HG03045 (cell line): ENCODE measurements at regions not wholly inside any gene's neighbourhood (a gene's known extent, or its start where the extent isn't known, plus 50 kb on each side); places are given as distances from the start of the nearest gene placed in this dataset.
"Not testable (repeated sequence)": the region's sequence is repeated elsewhere in the genome, so short reads cannot be mapped to it uniquely, and the experiment has no call there.

Experiments used
- ATAC-seq: cut with Tn5 transposase; IDR thresholded peaks from one replicate; pipeline ENCODE4 v1.9.1; 2021; ENCODE audit warnings: mild to moderate bottlenecking, moderate library complexity; ENCODE audit not compliant: unreplicated experiment

DNA sequence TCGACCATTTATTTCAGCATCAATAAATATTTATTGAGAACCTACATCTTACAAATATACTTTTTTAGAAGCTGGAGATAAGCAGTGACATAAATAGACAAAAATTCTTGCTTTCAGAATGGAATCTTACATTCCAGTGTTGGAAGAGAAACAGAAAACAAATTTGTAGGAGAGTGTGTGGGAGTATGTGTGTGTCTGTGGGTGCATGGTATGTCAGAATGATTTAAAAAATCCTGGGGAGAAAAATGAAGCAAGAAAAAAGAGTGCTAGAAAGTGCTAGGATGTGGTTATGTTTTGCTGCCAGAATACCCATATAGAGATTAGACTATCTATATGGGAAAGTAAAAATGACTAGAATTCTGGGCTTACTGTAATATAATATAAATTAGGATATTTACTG, 561.7 kb upstream of the SGO1 start:
- ATAC-seq = no peak

DNA sequence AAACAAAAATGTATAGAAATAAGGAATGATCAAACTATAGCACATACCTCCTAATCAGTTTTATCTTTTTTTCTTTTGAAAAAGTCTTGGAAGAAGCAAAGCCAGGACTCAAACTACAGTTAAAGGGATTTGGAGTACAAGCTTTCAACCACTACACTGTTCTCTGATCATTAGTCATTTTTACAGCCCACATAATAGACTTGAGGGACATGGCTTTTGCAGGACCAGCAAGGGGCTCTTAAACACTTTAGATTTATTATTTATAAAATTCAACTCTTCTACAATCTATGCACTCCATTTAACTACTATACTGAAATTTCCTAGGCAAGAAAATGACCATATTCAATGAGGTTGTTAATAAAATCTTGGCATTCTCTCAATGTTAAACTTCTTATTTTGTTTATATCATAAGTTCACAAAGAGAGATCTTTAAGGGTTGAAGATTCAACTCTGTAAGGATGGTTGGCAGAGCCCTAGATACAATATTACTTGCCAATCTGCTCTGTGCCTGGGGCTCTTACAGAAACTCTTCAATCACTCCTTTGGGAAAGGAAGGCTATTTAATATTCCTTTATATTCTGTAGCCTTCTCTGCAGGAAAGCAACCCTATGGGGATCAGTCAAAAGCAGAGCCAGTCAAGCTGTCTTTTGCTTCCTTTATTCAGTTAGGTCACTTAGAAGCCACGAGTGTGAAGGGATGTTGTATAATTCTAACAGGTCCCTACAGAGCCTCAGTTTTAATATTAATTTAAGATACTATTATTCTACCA, 557.7 kb upstream of the SGO1 start:
- ATAC-seq = no peak

DNA sequence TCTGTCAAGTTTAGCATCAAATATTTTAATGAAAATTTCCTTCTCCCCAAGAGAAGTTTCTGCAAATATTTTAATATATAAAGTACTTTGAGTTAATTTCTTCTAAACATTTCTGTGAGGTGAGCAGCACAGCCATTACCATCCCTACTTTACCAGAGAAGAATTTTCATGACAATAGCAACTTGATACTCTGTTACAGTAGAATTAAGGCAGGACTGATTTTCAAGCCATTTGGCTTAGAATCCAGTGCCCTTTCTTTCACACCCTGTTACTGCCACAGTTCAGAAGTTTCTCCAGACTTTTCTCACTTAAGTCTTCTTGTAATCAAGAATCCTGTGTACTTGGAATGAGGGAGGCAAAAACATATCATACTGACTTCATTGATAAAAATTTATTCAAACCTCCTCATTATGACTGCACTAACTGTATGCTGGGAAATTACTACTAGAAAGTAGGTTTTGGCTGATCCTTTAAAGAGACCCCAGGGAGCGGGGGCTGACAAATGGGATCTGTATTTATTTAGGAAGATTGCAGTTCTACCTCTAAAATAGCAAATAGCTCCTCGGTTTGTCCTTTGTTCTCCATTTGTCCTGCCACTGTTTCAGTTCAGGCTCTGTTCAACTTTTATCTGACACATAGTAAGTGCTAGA, 557.0 kb upstream of the SGO1 start:
- ATAC-seq = no peak

DNA sequence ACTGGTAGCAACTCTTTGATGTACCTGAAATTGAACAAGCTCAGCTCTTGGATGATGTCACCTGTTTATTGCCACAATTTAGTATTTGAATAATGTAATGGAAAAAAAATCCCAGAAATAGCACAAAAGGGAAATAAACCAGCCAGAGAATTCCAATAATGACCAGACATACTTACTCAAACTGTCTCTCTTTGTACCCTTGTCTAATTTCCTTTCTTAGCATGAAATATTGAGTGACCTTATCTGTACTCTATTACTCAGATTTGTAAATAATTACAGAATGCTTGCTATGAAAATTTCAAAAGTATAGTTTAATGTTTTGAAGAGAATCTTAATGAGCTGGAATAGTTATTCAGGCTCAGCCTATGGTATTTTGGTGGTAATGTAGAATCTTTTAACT, 555.4 kb upstream of the SGO1 start:
- ATAC-seq = no peak

DNA sequence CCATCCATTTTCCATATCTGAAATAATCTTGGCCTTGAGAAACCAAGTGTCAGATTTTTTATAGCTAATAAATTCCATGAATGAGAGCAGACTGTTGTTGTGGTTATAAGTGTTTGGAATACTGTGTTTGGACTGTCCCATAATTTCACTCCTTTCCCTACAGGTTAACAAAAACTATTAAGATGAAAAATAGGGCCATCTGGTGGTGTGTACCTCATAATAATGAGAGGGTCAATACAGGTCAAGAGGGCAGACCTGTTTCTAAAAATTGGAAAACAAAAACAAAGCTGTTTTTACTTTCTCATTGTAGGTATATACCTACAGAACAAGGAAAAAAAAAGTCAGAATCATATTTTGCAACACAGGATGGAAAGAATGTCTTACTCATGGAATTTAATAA, 553.8 kb upstream of the SGO1 start:
- no peak for ATAC-seq

DNA sequence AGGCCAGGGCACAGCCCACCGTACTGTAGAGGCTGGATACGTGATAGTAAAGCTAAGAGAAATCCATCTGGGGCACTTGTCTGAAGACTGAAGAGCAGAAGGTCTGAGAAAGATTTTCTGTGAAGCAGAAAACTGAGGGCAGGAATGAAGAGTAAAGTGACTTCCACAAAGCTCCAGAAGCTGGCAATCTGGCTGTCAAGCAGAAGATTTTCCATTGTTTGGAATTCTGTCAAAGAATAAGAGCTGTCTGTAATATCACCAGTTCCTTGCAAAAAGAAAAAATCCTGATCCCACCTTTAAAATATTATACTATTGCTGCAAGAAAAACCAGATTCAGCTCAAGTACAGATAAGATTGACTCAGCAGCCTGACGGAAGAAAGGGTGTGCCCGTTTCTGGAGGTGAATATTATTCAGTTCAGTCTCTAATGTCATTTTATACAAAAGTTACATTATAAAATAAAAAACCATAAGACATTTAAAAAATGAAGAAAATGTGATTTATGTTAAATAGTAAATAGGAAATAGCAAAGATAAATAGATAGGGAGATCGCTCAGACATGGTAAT, 550.4 kb upstream of the SGO1 start:
- no peak for ATAC-seq

DNA sequence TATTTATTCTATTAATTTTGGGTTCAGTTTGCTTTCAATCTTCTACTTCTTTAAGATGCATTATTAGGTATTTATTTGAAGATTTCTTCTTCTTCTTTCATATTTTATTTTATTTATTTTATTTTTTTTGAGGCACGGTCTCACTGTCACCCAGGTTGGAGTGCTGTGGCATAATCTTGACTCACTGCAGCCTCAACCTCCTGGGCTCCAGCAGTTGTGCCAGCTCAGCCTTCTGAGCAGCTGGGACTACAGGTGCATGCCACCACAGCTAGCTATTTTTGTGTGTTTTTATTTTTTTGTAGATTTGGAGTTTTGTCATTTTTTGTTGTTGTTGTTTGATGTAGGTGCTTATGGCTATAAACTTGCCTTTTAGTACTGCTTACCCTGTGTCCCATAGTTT, 543.2 kb upstream of the SGO1 start:
- ATAC-seq = no peak

DNA sequence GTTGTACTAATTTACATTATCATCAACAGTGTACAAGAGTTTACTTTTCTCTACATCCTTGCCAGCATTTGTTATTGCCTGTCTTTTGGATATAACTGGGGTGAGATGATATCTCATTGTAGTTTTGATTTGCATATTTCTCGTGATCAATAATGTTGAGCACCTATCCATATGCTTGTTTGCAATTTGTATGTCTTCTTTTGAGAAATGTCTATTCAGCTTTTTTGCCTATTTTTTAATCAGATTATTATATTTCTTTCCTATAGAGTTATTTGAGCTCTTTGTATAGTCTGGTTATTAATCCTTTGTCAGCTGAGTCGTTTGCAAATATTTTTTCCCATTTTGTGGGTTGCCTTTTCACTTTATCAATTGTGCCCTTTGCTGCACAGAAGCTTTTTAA, 540.8 kb upstream of the SGO1 start:
- no peak for ATAC-seq

DNA sequence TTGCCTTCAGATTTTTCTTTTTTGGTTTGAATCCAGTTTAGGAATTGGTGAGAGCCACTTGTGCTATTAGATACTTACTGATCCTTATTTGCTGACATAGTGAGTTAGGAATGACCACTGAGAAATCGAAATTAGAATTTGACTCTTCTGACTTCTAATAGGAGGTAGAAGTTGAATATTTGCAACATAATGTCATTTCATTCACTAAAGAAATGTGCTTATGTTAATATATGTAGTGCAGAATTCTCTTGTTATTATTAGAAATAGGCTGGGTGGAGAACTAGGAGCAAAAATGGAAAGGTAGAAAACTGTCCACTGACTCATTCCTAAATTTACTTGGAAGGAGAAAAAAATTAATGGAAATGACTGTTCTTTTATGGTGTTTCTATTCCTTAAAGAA, 538.2 kb upstream of the SGO1 start:
- no peak for ATAC-seq

DNA sequence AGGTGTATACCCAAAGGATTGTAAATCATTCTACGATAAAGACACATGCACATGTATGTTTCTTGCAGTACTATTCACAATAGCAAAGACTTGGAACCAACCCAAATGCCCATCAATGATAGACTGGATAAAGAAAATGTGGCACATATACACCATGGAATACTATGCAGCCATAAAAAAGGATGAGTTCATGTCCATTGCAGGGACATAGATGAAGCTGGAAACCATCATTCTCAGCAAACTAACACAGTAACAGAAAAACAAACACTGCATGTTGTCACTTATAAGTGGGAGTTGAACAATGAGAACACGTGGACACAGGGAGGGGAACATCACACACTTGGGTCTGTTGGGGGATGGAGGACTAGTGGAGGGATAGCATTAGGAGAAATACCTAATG, 530.4 kb upstream of the SGO1 start:
- ATAC-seq = not testable (repeated sequence)

DNA sequence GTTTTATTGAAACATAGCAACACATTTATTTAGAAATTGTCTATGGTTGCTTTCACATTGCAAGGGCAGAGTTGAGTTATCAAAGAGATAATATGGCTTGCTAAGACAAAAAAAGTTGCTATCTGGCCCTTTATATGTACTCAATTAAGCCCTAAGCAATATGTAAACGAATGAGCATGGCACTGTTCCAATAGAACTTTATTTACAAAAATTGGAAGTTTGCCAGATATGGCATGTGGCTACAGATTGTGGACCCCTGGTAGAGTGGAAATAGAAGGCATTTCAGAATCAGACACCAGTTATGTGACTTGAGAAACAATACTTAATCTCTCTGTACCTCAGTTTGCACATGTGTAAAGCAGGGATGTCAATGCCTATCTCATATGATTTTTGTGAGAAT, 515.6 kb upstream of the SGO1 start:
- no peak for ATAC-seq

DNA sequence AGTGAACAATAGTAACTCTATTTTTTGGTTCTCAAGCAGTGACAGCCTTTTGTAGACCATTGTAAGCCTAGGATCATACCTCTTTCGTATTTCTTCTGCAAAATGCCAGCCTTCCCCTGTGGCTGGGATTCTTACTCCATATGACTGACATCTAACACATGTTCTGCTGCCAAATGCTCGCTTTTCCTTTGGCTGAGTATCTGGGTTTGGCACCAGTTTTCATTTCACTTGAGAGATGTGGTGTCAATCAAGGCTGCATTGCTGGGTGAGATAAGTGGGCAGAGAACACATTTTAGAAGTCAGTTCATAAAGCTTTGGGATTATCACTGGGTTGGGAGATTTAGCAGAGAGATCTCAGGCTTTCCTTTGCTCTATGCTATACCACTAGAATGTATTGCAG, 514.7 kb upstream of the SGO1 start:
- ATAC-seq = no peak

DNA sequence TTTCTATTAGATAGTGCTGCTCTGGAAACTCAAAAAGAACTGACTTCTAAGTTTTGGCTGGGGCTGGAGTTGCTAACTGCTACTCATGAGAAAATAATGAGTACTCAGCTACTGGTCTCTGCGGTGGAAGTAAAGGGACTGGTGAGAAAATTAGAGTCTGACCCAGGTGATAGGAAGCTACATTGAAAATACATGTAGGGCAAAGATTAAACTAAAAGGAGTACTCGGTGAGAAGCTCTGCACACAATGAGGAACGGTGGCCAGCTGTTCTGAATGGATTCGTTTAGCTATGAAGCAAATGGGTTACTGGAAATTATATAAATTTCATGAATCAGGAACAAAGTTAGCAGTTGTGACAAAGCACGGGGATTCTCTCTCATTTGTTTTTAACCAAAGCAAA, 512.9 kb upstream of the SGO1 start:
- ATAC-seq = no peak

DNA sequence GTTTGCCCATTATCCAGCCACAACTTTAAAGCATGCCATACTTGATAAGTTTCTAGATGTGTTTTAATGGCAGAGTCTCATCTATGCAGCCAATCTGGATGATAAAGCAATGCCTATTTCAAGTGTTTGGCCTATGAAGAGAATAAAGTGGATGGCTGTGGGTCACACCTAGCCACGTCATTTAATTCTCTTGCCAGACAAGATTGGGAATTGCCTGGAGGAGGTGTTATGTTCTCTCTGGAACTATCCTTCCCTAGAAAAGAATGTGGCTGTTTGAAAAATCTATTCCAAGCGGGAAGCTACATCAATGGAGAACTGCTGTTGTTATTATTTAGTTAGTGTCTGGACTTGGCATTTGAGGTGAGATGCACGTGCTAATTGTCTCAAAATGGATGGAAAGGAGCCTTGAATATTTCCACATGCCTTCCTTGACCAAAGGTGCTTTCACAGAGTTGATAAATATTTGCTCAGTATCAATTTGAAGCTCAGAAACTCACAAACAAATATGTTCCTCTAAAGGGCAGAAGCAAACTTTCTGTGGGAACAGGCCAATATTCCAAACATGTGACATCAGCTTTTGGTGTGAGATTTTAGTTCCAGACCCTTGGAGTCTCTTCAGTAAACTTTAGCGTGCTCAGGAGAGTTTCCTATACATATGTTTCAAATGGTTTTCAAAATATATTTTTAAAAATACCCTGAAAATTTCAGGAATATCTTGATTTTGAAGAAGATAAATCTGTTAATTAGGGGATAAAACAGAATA, 510.6 kb upstream of the SGO1 start:
- ATAC-seq = no peak

DNA sequence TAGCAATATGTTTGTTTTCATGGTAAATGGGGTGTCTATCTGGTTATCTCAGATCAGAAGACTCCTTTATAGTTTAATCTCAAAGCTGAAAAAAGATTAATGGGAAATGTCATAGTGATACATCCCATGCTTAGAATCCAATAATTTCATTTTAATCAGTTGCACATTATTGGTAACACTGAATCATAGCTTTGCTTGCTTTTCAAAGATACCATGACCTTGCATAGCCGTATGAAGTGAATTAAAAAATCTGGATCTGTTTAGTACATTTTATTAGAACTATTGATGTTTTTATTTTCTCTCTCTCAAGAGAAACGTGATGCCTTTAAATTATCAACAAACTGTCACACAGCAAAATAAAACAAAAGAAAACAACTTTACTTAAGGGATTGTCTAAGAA, 506.7 kb upstream of the SGO1 start:
- ATAC-seq = no peak

DNA sequence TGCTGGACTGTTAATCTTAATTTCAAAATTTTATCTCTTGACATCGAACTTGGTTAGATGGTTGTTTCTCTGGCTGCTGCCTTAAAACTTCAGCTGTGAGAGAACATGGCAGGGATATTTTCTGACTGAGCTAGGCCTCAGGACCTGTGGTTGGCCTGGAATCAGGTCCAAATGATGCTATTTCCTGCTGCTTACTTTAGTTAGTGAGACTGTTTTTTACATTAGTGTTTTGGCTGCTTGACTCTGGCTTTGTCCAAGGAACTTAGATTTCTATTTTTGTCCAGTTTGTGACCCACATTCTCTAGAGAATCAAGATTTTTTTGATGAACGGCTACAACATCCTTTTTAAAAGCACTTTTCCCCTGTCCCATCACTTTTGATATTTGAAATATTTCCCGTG, 497.9 kb upstream of the SGO1 start:
- ATAC-seq = no peak

DNA sequence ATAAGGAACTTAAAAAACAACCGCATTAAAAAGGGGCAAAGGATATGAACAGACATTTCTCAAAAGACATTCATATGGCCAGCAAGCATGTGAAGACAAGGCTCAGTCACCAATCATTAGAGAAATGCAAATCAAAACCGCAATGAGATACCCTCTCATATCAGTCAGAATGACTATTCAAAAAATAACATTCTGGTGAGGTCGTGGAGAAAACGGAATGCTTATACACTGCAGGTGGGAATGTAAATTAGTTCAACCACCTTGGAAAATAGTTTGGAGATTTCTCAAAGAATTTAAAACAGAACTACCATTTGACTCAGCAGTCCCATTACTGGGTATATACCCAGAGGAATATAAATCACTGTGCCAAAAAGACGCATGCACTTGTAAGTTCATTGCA, 496.6 kb upstream of the SGO1 start:
- no peak for ATAC-seq

DNA sequence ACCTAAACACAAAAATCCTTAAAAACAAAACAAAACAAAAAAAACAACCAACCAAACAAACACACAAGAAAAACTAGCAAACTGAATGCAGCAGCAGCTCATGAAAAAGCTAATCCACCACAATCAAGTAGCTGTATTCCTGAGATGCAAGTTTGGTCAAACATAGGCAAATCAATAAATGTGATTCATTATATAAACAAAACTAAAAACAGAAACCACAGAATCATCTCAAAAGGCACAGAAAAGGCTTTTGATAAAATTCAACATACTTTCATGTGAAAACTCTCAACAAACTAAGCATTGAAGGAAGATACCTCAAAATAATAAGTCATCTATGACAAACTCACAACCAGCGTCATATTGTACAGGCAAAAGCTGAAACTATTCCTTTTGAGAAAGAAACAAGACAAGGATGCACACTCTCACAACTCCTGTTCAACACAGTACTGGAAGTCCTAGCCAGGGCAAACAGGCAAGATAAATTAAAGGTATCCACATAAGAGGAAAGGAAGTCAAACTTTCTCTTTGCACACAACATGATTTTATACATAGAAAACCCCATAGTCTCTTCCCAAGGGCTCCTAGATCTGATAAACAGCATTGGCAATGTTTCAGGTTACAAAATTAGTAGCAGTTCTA, 495.1 kb upstream of the SGO1 start:
- ATAC-seq = no peak

DNA sequence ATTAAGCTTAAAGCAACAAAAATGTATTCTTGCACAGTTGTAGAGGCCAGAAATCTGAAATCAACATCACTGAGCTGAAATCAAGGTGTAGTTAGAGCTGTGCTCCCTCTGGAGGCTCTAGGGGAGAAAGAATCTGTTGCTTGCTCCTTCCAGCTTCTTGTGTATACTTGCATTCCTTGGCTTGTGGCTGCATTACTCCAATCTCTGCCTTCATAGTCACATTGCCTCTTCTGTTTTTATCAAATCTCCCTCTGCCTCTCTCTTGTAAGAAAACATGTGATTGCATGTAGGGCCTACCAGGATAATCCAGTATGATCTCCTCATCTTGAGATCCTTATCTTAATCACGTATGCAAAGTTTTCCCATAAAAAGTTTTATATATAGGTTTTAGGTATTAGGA, 487.9 kb upstream of the SGO1 start:
- no peak for ATAC-seq

DNA sequence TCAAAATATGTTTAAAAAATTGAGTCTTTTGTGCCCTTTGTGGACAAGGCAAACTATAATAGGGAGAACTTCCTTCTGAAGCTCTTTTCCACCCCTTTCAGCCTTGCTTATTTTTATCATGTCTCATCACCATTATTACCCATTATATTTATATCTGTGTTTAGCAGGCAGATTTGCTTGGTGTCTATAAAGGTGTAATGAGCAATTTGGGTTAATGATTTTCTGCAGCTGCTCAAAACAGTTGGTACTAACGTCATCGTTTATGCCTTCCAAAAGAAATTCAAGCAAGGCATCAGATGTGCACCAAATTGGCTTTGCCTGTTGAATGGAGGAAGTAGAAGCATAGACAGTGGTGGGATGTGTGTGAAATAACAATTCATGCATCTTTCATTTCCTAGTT, 483.7 kb upstream of the SGO1 start:
- no peak for ATAC-seq

DNA sequence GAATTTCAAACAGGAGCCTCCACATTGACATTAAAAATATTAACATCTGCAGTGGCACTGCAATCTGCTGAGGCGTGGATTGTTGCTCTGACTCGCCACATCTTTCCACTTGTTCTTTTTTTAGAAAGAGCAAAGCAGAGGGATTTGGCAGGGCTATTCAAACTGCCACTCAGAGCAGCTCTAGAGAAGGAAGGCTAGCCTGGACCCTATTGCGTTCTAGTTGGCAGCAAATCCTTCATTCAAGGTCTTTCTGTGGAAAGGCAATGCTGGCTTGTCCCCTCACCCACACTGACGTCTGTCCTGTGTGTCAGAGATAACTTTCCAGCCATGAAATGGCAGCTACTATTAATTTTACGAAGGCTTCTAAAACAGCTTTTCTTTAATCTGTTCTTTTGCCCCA, 483.2 kb upstream of the SGO1 start:
- ATAC-seq = no peak
